Activated T-cell treated with anti-CD3 and anti-CD28 coated beads, Interleukin-2, amount 50 U/mL, for 1 hour (primary cell): ENCODE measurements at regions not wholly inside any gene's neighbourhood (a gene's known extent, or its start where the extent isn't known, plus 50 kb on each side); places are given as distances from the start of the nearest gene placed in this dataset.

Source experiments
- DNase-seq: peaks from one replicate; pipeline ENCODE4 v3.0.0-alpha.2; 2020

DNA sequence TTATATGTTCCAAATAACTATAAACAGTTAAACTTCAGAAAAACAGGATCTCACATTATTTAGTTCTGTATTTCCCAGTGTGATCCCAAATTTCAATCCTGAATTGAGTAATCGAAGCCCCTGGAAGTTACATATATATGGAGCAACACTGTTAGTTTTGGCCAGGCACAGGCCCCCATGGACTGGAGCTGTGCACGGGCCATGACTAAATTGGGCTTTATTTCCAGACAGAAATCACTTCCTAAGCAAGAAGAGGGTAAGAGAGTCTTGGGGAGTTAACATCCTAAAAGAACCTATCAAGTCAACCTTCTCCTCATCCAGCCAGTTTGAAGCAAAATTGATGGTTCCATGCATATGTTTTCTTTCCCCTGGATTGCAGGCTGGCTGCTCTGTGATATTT lies 393.0 kb downstream of the TMEM167A start:
- no peak for DNase-seq

DNA sequence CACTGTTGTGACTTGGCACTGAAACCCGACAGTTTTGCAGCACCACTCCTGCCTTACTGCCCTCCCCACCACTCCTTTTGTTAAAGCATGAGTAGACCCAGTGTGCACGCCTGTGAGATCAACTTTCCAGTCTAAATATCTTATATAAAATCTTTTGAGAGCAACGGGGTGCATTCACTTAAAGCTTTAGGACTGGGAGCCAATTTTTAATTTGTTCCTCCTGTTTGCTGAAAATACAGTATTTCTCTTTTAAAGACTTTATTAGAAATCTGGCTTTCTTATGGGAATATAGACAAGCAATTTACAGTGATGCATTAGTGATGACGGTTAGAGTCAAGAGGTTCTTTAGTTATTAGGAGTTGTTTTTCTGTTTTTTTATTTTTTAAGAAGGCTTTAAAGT lies 397.5 kb downstream of the TMEM167A start:
- no peak for DNase-seq

DNA sequence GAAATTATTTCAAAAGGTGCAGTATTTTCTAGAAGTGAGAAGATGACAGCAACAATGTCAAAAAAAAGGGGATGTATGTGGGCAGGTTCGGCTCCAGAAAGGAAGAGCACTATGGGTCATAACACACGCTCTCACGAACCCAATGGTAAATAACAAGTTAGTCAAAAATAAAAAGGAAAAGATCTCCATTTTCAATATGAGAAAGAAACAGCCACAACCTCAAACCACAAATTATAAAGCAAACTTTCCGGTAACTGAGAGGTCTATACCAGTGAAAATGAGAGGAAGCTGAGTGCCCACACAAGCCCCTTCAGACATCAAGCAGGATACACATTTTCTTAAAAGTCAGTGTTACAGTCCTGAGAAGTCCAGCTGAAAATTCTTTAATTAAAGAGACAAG lies 398.5 kb upstream of the RPS23 start:
- no peak for DNase-seq

DNA sequence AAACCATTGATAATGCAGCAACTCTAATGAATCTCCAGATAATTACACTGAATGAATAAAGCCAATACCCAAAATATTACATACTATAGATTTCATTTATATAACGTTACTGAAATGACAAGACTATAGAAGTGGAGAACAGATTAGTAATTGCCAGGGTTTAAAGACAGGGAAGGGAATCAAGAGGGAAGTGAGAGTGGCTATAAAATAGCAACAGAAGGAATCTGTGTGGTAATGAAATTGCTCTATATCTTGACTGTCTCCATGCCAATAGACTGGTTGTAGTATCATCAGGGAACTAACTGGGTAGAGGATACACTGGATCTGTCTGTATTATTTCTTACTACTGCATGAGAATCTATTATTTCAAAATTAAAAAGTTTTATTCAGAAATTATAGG lies 396.5 kb upstream of the RPS23 start:
- DNase-seq: no peak

DNA sequence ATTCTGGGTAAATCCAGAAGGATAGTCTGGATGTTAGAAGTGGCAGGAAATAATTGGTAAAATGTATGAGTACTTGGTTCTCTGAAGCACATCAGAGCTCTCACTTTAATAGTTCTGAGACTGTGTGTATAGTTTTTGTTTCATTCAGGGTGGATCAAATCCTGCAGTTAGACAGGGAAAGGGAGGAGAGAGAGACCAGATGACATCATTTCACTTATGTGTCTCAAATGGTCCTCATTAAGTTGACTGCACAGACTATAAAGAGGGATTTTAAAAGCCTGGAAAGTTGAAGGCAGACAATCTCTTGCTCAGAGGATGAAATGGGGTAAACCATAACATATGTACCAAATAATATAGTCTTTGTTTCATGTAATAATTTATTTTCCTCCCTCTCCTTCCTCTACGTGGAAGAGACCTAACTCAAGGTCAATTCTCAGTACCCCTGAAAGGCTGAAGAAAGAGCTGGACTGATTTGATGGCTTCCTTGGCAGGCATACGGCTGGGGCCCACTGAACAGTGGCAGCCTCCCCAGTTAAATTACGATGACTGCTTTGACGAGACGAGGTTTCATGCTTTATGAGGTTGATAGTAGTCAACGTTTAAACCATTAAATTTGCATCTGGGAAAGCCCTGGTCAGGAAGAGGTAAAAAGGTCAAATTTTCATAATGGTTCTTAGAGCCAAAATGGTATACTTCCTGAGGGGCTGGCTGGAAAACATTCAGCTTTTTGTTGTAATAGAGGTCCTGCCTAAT lies 395.1 kb upstream of the RPS23 start:
- no peak for DNase-seq

DNA sequence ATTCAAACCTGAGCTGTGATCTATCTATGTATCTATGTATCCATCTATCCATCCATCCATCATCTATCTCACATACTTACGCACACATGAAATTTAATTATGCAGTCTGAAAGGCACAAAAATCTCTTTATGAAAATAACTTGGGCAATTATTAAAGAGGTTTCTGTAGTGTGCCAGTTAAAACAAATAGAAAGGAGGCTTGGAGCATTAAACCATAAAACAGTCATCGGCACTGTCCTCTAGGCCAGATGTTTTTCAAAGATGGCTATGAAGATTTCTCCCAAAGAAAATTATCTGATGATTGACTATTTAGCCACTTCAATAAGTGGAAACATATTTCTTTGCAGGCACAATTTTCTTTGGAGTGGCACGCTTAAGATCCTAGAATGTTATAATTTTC lies 392.5 kb upstream of the RPS23 start:
- no peak for DNase-seq

DNA sequence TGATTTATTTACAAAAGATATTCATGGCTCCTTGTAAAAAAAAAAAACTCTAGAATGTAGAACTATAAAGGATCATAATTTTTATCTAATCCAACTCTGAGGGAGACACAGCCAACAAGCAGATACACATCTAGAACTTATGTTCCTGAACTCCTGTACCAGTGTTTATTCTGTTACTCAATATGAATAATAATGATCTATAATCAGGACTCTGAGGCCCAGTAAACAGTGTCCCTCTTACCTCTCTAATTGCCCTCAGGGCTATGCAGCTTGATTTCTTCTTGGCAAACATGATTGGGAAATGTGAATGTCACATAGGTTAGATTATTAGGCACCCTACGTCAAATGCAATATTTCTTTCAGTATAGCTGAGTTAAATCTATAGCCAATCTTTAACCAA lies 391.6 kb upstream of the RPS23 start:
- no peak for DNase-seq

DNA sequence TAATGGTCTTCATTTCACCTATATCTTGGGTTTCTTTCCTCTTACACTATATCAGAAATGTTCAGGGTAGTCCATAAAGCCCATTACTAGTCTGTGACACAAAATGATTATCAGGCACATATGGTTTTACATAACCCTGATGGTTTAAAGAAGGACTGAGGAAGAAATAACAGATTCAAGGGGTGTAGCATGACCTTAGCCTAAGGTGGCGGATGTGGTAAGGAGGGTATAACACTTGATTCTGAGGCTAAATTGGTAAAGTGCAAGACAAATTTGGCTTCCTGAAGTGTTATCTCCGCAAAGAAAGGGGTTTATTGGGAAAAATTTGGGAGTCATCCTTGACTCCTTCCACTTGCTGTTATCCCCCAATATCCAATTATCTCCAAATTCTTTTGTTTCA lies 388.2 kb upstream of the RPS23 start:
- DNase-seq: no peak

DNA sequence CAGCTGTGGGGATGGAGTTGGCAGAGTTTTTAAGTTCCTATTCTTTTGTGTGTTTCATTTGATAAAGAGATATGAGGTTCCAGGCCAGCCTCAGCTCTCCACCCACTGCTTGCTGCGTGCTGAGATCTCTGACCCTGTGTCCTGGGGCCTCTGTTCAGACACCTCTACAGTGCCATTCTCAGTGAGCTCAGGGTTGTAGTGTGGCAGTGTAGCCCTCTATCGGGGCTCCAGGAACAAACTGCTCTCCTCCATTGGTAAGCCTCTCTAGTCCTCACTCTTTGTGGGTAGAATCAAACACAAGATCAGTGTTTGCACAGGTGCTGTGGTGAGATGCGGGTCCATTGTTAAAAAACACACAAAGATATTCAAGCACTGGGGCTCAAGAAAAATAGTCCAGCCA lies 386.6 kb upstream of the RPS23 start:
- no peak for DNase-seq

DNA sequence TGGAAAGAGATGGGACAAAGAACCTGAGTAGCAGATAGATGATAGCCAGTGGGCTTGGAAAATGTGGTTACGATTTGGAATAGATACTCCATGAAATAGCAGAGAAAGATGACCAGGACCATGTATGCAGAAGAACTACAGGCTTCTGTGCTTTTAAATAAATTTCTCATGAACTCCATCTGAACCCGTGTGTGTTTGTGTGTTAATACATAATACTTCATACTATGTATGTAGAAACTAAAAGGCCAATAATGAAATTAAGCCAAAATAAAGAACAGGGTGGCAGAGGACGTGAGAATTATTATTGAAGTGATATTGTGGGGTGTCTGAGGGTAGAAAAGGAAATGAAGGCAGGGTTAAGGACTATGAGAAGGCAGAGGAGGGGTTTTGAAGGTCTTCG lies 385.1 kb upstream of the RPS23 start:
- no peak for DNase-seq

DNA sequence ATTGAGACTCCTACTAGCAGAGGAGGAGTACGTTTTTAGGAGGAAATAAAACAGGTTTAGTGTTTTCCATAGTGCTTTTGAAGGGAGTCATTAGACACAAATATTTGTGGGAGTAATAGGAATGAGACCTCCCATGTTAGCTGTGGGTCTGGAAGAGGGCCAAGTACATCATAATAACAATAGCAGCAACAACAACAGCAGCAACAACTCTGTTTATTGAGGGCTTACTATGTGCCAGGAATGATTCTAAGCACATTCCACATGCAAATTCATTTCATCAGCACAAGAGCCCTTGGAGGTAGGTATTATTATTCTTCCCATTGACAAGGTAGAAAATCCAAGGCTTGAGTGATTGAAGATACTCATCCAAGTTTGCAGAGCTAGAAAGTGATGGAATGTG lies 384.2 kb upstream of the RPS23 start:
- no peak for DNase-seq

DNA sequence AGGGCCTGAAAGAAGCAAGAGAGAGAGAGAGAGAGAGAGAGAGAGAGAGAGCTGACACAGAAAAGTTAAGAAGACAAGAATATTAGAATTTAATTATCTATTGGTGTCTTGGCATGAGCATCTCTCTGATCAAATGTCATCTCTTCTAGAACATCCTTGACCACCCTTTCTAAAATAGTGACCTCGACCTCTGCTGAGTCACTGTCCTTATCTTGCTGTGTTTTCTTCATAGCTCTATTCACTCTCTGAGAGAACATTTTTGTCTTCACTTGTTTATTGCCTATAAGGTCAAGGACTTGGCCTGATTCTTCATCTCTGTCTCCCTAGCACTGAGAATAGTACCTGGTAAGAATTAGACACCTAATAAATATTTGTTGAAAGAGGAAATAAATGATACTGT lies 383.8 kb upstream of the RPS23 start:
- DNase-seq: no peak

DNA sequence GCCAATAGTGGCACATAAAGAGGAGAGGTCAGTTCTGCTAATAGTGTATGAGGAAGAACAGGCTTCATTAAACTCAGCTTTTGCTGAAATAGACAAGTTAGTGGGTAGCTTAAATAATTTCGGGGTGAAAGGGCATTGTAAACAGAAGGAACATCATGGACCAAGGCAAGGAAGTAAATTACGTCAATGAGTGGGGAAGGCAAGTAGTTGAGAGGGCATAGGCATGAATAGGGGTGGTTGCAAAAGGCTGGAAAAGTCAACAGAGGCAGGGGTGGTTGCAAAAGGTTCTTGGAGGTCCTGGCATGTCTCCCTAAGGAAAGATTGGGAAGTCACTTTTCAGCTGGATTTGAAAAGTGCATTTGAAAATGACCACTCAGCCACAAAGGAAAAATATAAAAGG lies 383.3 kb upstream of the RPS23 start:
- no peak for DNase-seq

DNA sequence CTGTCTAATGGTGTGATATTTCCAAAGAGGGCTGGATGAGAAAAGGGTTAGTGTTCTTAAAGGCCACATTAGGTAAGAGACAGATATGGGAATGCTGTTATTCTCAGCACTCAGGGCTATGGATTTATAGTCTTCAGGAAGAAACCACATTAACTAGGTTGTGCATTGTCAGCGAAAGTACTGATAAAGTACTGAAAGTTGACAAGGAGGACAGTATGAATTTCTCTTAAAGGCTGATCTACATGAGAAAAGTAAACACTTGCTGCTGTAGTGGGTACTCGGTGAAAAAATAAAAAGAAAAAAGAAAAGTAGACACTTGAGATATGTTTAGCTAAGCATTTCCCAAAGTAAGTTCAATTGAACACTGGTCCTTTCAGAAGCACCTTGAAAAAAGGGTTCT lies 381.0 kb upstream of the RPS23 start:
- DNase-seq: no peak

DNA sequence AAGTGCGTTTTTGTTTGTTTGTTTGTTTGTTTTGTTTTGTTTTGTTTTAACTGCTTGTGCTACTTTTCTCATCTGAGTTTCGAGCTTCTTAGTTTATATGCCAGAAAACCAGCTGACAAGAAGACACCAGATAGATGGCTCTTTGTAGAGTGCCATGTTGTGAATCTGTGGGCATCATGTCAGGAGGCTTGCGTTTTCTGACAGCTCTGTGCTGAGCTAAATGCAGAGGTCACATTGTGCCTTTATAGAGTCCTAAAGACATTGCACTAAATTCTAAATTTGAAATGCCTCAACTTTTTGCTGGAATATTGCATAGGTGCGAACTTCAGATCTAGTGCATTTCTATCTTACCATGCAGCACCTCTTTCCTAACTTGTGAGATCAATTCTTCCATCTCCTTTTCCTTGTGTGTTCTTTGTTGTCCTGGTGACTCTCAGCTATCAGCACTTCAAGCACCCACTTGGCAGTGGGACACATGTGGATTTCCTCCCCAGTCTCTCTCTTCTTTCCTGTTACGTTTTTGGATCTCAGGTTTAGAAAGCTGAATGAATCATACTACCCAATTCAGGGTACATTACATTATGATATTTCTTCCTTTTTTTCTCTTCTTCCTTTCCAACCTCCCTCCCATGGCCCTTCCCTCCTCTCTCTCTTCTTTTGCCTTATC lies 379.0 kb upstream of the RPS23 start:
- no peak for DNase-seq

DNA sequence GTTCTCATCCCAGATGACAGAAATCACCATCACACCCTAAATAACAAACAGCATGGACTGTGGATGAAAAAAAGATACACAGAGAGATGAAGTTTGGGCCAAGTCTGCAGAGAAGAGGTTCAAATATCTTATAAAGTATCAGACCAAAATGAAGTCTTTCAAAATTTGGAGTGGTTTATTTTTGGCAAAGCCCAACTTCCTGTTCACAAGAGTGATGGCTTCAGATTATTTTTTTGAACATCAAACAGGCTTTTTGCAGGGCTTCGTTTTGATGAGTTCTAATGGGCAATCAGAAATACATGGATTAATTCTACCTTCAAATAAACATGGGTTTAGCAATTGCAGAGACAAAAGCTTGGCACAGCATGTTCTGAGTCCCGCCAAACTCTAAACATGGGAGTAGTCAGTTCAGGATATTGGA lies 378.2 kb upstream of the RPS23 start:
- DNase-seq: no peak

DNA sequence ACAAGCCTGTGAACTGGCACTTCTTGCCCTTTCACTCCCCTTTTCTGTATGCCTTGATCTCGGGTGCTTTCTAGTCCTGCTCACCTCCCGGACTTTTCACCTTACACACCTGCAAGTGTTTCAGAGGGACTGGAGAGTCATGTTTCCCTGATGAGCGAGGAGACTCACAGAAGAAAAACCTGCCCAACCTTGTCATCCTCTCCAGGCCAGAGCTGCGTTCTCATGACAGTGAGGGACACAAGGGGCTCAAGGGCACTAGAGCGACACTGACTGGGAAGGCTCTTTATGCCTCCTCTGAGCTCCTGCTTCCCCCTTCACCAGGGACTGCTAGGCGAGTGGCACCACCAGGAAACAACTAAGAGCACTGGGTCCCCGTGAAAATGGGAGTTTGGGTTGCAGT lies 376.9 kb upstream of the RPS23 start:
- DNase-seq: no peak

DNA sequence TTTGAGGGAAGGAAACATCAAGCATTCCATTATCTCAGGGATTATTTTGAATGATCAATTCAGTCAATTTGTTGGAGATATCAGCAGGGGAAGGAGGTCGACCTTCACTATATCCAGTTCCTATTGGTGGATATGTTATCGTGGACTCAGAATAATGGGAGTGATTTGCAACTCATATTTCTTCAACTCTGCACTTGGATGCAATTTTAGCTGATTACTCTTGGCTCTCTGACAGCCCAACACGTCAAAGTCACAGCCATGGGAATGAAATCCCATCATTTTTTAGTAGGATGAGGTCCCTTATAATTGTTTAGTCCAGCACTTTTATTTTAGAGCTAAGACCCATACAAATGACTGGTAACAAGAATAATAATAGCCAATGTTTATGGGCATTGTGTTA lies 371.8 kb upstream of the RPS23 start:
- no peak for DNase-seq

DNA sequence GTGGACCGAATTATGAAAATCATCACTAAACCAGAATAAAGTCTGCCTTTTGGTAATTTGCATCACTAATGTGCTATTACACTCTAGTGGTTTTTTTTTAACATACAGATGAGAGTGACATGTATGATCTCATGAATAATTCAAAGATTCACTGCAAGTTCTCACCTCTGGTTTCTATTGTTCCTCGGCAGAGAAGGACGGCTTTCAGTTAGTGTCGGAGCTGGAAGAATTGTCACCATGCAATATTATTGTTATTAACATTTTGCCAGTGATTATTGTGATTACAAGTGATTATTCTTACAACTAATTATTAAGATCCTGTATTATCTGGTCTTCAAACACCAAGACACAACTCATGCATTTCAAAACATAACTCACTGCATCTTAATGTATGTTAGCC lies 366.6 kb upstream of the RPS23 start:
- DNase-seq: no peak

DNA sequence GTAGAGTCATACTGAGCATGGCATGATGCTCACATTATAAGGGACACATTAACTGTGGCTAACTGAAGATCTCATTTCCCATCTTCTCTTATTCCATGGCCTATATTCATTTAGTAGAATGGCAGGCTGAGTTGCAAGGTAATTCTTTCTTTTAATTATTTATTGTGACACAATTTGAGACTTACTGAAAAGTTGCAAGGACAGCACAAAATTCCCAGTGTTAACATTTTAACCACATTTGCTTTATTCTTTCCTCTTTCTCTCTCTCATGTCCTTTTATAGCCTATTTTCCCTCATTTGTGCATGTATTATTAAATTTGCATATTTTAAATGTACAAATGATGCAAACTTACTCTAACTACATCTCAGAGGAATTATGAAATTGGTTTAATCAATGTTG lies 366.1 kb upstream of the RPS23 start:
- DNase-seq: no peak

DNA sequence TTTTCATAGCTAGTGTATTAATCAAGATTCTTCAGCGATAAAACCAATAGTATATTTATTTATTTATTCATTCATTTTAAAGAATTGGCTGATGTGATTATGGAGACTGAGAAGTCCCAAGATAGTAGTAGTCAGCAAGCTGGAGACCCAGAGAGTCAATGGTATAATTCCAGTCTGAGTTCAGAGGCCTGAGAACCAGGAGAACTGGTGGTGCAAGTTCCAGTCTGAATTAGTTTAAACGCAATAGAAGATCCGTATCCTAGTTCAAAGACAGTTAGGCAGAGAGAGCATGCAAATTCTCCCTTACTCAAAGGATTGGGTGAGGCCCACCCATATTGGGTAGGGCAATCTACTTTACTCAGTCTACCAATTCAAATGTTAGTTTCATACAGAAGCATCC lies 364.2 kb upstream of the RPS23 start:
- no peak for DNase-seq

DNA sequence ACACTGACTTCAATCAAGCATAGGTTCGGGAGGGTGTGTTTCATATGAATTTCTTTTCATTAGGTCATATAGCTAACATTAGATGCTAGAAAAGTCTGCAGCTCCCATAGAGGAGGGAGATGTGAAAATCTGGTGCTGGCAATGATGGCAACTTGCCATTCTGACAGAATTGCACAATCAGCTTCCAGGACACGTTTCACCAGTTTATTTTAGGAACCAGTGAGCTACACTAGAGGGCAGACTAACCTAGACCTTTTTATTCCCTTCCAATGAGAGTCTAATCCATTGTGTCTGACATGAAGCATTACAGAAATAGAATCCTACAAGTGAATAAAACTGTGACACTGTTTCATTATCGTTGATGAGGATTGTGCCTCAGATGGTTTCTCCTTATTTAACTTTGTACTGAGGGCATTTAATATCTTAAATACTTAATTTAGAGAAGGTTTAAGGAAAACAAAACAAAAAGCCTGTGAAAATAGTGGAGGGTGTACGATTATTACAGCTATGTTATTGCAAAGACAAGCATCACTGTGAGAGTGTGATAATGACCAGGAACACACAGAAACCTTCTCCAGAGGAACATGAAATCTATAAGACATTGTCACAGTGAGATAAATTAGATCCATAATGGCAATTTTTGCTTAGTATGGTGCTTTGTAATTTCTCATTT lies 363.3 kb upstream of the RPS23 start:
- DNase-seq: no peak

DNA sequence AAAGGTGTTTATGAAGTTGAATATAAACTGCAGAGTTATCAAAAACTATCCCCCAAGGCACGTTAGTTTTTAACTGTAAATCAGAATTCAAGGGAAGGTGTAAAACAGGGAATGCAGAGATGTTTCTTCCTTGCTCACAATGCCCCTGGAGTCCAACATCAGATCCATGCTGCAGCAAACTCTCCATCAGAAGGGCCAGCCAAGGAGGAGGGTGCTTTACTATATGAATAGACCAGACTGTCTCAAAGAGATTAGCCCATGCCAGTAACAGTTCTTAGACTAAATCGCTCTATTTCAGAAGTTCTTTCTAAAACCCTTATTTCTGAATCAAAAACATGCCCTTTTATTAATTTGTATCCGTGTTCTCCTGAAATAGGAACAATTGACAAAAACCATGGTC lies 362.8 kb upstream of the RPS23 start:
- DNase-seq: no peak

DNA sequence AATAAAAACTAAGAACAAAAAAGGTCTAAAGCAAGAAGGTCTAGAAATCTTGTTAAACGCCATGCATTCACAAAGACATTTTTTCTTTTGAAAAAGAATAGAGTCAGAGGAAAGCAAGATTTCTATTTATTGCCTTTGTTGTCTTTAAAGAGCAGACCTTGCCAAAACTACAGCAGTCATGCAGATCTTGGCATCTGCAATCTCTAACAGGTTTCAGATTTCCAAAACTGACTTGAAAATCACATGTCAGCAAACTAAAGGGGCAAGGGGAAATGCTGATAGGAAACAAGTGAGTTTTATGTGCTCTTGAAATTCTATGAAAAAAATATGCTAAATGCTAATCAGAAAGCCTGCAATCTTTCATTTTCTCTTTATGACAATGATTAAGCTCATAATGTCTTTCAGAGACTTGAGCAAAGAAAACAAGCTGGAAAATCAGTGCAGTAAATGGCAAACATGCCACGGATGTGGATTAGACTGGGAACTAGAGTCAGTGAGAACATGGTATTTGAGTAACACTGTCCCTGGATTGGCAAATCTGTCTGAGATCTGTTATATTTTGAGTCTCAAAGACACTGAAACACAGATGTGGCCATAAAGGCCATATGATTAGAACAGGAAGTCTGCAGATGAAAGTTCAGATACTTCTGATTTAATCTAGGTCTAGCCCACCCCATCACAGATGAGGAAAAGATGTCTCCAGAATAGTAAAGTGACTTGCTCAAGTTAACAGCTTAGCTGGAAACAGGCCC lies 361.4 kb upstream of the RPS23 start:
- no peak for DNase-seq
